ENCODE measurements at regions not wholly inside any gene's neighbourhood (a gene's known extent, or its start where the extent isn't known, plus 50 kb on each side); places are given as distances from the start of the nearest gene placed in this dataset.

GRCh38 chr3:153084431-153084830, 77.6 kb upstream of the RAP2B start:
- peaks cover 21% of the 10 kb centered on the region for H3K4me1 ChIP-seq (ENCODE audit: low read length)
- H3F3A ChIP-seq (ENCODE audit: insufficient read depth, low read length): peaks cover 9% of the 10 kb centered on the region; the same call in 1 of the 2 replicates
- no peaks in the 10 kb centered on the region for H4K20me1 ChIP-seq (ENCODE audit: insufficient read depth, low read length)
- no peaks in the 10 kb centered on the region for H3K9me3 ChIP-seq (replicated peaks; ENCODE audit: insufficient read depth, low read length)
- no peaks in the 10 kb centered on the region for H3K79me2 ChIP-seq (ENCODE audit: low read length)
- TF ChIP-seq EZH2phosphoT487 (IDR thresholded peaks at IDR 0.05; ENCODE audit: low read length) (no peak), EZH2 (optimal IDR thresholded peaks at IDR 0.05; ENCODE audit: low read depth, low read length) (no peak), CTCF (IDR thresholded peaks at IDR 0.05; ENCODE audit: low read length) (no peak)
- H3K36me3 ChIP-seq (replicated peaks; ENCODE audit: insufficient read depth, low read length): no peaks in the 10 kb centered on the region
- H2AFZ ChIP-seq (ENCODE audit: low read length): no peak overlapping the region
- no peak overlapping the region for H3K4me3 ChIP-seq (ENCODE audit: low read length)
- no peak overlapping the region for H3K27ac ChIP-seq (ENCODE audit: low read length)
- H3K9me2 ChIP-seq (replicated peaks; ENCODE audit: insufficient read depth, low read length): no peaks in the 10 kb centered on the region
- no peak overlapping the region for H3K9ac ChIP-seq (ENCODE audit: low read length)
- no peak for DNase-seq
- H3K27me3 ChIP-seq (replicated peaks; ENCODE audit: insufficient read depth, low read length): no peaks in the 10 kb centered on the region
- no peak overlapping the region for H3K4me2 ChIP-seq (ENCODE audit: low read depth, low read length)

- Histone ChIP-seq H3K4me2 (ENCODE audit: low read depth, low read length) (no peak overlapping the region), H3K9ac (ENCODE audit: low read length) (no peak overlapping the region), H3K9me2 (replicated peaks; ENCODE audit: insufficient read depth, low read length) (no peaks in the 10 kb centered on the region), H3F3A (ENCODE audit: insufficient read depth, low read length) (peaks cover 35% of the 10 kb centered on the region), H3K79me2 (ENCODE audit: low read length) (no peaks in the 10 kb centered on the region), H3K27ac (ENCODE audit: low read length) (peak overlapping the region; percentile 14; the same call in 1 of the 2 replicates), H3K27me3 (replicated peaks; ENCODE audit: insufficient read depth, low read length) (no peaks in the 10 kb centered on the region), H3K36me3 (replicated peaks; ENCODE audit: insufficient read depth, low read length) (no peaks in the 10 kb centered on the region), H4K20me1 (ENCODE audit: insufficient read depth, low read length) (no peaks in the 10 kb centered on the region), H3K4me1 (ENCODE audit: low read length) (peaks cover 41% of the 10 kb centered on the region), H2AFZ (ENCODE audit: low read length) (no peak overlapping the region), H3K4me3 (ENCODE audit: low read length) (no peak overlapping the region), H3K9me3 (replicated peaks; ENCODE audit: insufficient read depth, low read length) (no peaks in the 10 kb centered on the region)
- DNase-seq: no peak
- TF ChIP-seq CTCF (IDR thresholded peaks at IDR 0.05; ENCODE audit: low read length) (no peak), EZH2 (optimal IDR thresholded peaks at IDR 0.05; ENCODE audit: low read depth, low read length) (no peak), EZH2phosphoT487 (IDR thresholded peaks at IDR 0.05; ENCODE audit: low read length) (no peak)
Measured at GRCh38 chr3:153087595-153088566, 74.1 kb upstream of the RAP2B start.

- Histone ChIP-seq H3F3A (ENCODE audit: insufficient read depth, low read length) (peaks cover 35% of the 10 kb centered on the region), H3K9me2 (replicated peaks; ENCODE audit: insufficient read depth, low read length) (no peaks in the 10 kb centered on the region), H2AFZ (ENCODE audit: low read length) (no peak overlapping the region), H3K79me2 (ENCODE audit: low read length) (no peaks in the 10 kb centered on the region), H3K27ac (ENCODE audit: low read length) (no peak overlapping the region), H3K9me3 (replicated peaks; ENCODE audit: insufficient read depth, low read length) (no peaks in the 10 kb centered on the region), H3K4me1 (ENCODE audit: low read length) (peaks cover 49% of the 10 kb centered on the region), H3K4me3 (ENCODE audit: low read length) (no peak overlapping the region), H4K20me1 (ENCODE audit: insufficient read depth, low read length) (no peaks in the 10 kb centered on the region), H3K36me3 (replicated peaks; ENCODE audit: insufficient read depth, low read length) (no peaks in the 10 kb centered on the region), H3K4me2 (ENCODE audit: low read depth, low read length) (no peak overlapping the region), H3K27me3 (replicated peaks; ENCODE audit: insufficient read depth, low read length) (no peaks in the 10 kb centered on the region), H3K9ac (ENCODE audit: low read length) (no peak overlapping the region)
- TF ChIP-seq EZH2 (optimal IDR thresholded peaks at IDR 0.05; ENCODE audit: low read depth, low read length) (no peak), CTCF (IDR thresholded peaks at IDR 0.05; ENCODE audit: low read length) (no peak), EZH2phosphoT487 (IDR thresholded peaks at IDR 0.05; ENCODE audit: low read length) (no peak)
- DNase-seq: peak; percentile 27
Measured at GRCh38 chr3:153089620-153090019, 72.4 kb upstream of the RAP2B start.

Measured in MM.1S (cell line).